ENCODE measurements at regions not wholly inside any gene's neighbourhood (a gene's known extent, or its start where the extent isn't known, plus 50 kb on each side); places are given as distances from the start of the nearest gene placed in this dataset.
A peak's percentile ranks its signal among the peaks of the same experiment; 100 is the strongest.
"Not testable (repeated sequence)": the region's sequence is repeated elsewhere in the genome, so short reads cannot be mapped to it uniquely, and the experiment has no call there.

DNA sequence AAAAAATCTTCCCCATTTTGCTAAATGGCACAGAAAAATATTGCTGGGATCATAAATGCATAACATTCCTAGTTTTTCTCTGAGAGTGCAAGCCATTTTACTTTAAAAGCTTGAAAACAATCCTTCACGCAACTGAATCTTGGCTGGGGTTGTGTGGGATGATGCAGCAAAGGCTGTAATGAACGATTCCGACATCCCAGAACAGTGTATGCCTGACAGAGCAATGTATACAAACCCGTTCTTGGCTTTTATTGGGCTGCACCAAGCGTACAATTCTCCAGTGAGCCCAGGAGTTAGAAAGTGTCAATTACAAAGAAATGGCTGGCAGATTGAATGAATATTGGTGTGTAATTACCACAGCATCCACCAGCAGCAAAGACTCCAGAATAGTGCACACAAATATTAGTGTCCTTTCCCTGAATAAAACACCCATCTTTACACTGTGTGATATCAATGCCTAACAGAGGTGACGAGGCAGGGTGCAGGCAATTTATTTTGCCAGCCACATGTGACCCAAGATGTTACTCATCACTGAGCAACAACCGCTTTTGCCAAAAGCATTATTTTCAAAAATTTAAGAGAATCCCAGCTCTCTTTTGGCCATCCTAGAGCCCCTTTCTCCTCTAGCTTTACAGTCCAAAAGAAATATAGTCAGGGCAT, 578.6 kb upstream of the CHAC2 start:
- no peak for DNase-seq

DNA sequence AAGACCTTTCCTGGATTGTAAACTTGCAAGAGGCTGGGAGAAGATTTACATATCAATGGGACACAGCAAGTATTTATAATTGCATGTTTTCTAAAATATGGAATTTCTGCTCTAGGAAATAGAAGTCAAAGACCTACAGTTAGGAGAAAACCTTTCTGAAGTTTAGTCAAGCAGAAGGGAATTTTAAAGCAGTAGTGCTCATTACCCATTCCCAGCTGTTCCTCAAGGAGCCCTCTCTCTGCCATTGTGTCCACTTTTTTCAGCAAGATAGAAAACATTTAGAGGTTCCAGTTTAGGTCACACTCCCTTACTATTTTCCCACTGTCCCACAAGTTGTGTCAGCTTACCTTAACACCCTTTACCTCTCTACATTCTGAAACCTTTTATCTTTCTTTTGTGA, 584.0 kb upstream of the CHAC2 start:
- DNase-seq, result no peak

DNA sequence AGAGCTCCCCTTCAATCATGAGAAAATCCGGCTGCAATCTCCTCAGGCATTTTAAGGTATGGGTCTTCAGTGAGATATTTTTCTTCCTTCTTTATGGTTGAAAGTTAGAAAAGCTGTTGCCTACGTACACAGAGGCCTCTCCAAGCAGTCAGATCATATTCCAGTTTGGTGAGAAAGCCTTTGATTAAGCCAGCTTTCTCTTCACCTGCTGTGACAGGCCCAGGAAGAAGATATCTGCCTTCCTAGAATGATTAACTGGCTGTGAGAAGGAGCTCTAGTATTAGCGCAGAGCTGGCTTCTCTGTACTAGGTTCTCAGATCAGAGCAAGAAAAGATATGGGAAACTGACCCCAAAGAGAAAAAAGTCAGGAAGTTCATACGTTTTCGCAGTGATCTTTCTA, 585.0 kb upstream of the CHAC2 start:
- DNase-seq, result no peak

DNA sequence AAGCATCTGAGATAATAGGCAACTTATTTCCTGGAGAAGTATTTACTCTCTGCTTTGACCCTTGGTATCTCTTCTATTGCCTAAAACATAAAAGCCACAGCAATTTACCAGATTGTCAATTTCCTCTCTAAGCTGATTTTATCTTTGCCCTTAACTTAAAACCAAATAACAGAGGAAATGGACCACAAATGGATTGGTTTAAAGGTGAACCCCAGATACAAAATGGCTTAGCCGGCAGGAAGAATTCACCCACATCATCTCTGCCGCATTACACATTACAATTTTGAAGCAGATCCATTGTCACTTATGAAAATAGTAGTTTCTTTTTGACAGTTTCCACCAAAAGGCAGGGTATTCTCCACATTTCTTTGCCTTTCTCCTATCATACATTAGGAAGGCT, 585.8 kb upstream of the CHAC2 start:
- no peak for DNase-seq

DNA sequence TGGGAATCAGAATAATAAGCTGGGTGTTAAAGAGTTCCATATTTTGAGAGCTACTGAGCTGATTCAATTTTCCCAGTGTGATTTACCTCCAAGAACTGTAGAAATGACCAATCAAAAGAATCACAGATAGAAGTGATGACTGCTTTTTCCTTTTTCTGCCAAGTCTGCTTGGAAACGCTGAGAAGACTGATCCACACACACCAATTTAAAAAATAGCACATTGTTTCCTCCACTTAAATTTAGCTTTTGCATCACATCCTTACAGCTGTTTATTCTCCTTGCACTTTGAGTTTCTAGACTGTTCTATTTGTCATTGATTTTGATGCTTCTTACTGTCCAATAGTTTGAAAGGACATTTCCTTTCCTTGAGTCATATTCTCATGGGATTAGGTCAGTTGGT, 590.3 kb upstream of the CHAC2 start:
- DNase-seq, result no peak

DNA sequence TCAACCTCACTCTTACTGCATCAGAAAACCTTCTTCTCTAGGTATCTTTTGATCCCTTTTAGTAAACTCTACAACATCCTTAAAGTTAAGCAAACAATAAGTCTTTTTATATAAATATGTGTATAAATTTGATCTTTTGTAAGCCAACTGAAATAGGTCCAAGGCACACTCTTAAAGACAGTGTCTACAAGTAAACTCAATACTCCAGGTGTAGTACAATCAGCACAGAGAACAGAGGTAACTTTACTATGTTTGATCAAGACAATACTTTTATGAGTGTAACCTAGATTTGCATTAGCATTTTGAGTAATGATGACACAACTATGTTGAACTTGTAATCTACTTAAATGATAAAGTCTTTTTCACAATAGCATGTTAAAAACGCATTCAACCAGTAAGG, 593.1 kb upstream of the CHAC2 start:
- DNase-seq, result no peak

DNA sequence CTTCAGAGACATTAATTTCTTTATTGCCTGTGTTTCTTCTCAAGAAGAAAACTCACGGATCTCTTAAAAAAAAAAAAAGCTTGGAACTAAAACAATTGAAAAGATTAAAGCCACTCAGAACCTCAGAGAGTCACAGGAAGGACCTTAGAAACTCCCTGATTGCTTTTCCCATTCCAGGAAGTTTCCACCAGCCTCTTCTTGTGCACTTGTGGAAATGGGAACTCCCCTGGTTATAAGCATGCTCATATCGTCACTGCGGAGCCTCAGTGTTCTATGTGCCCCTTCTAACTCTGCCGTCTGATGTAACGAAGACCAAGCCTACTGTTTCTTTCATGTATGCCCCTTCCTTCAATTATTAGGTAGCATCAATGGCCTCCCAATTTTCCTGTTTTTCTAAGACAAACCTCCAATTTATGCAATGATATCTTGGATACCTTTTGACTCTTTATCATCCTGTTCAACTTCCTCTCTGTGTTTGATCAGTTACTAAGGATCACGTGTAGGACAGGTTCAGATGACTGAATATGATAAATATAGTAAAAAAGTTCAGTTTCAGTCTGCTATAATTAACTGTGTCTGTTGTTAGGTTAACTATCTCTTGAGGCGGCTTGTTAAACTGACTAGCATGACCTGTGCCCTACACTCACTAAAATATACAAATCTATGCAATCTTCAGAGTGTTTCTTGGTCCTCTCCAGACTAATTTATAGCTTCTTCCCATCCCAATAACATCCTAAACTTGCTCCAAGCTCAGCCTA, 593.7 kb upstream of the CHAC2 start:
- no peak for DNase-seq

DNA sequence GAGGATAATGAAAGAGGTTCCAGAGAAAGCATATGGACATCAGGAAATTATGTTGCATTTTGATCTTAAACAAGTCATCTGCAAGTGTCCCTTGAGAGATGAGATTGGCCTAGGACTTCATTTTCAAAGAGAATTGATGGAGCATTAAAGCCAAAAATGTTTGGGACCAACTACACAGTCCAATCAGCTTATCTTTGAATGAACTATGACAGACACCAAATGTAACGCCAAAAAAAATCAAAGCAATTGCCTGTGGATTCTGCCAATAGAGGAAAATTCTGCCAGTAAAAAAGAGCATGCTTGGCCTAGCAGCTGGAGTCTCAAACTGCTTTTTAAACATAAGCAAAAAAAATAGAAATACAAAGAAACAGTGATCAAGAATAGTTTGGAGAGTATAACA, 594.5 kb upstream of the CHAC2 start:
- DNase-seq, result no peak

DNA sequence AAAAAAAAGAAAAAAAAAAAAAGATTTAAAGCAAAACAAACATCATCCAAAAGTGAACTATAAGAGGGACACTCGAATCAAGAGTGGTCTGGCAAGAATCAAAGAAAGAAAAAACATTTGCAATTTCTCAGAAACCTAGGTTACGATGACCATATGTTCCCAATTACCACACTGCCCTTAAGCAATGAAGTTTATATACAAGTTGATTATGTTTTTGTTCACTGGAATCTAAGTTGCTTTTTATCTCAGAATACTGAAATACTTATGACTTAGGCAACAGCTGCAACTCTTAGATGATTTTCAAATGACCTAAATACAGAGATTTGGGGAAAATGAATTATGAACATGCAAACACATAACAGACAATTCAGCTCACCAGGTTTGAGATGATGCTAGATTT, 597.1 kb upstream of the CHAC2 start:
- DNase-seq, result no peak

DNA sequence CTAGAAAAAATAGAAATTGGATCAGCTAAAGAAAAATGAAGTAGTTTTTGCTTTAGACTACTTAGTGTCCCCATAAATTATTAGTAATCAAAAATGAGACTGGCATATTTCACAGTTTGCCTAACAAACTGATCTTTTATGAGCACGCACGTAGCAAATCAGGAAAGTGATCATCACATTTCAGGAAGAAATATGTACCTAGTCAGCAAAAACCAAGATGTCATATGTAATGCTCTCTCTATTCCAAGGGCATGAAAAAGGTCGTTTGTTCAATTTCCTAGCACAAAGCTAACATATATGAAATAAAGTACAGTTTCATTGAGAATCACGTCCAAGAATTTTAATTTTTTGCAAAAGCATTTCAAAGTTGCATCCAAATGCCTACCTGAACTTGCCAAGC, 600.4 kb upstream of the CHAC2 start:
- DNase-seq, result no peak

DNA sequence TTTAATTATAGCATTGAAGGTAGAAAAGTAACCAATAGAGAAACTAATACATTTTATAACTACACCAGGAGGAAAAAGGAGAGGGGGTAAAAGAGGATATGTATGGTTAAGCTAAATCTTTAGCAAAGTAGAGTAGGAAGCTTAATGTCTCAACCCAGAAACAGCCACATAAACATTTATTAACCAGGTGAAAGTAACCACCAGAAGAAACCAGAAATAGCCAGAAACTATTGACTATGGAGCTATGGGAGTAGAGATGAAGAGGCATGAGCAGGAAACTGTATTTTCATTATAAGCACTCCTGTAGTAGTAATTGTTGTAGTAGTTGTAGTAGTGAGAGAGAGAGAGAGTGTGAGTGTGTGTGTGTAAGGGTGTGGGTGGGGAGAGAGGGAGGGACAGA, 617.5 kb upstream of the CHAC2 start:
- DNase-seq, result no peak

DNA sequence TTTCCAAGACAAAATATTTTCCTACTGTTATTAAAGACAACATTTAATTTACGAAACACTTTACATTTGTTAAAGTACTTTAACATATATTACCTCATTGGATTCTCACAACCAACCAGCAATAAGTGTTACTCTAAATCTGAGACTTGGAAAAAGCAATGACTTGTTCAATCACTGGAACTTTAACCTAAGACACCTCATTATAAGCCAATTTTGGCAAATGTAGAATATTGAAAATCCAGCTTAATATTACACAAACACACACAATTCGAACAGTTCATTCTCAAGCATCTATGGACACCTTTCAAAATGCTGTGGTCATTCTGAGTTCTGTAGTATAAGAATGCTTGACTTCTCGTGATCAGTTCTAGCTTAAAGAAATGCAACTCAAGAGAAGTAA, 619.4 kb upstream of the CHAC2 start:
- no peak for DNase-seq

DNA sequence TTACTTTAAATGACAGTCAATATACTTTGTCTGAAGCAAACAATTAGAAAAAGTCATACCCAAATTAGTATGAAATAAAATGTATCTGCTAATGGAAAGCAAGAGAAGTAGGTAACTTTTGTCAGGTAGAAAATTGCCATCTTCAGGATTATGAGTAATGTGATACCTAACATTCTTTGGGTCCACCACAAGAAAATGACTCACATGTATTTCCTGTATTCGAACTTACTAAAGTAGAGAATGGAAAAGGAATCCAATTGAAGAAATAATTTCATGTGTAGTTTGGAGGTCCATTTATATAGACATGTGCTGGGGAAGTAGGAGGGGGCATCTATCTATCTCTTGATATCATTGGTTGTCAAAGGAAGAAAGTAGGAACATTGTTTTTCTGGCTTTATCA, 636.2 kb upstream of the CHAC2 start:
- DNase-seq, result peak; percentile 32

DNA sequence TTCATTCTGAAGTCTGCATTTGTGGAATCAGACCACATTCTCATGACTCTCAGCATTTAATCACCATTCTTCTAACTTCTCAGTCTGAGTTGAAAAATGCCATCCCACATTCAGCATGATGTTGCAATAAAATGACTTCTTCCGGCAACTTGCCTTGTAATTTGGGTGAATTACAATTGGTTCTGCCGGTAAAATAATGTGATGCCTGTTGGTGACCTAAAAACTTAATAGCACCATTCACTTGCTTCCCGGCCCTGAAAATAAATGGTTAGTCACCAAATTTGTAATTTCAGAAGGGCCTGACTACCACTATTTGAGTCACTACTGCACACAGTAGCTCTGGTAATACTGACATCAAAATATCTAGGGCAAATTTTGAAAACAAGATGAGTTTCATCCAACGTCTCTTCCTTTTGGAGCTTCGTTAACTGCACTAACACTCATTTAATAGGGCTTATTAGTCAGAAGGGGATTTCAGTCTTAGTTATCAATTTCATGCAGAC, 637.1 kb upstream of the CHAC2 start:
- peak; percentile 68 for DNase-seq

DNA sequence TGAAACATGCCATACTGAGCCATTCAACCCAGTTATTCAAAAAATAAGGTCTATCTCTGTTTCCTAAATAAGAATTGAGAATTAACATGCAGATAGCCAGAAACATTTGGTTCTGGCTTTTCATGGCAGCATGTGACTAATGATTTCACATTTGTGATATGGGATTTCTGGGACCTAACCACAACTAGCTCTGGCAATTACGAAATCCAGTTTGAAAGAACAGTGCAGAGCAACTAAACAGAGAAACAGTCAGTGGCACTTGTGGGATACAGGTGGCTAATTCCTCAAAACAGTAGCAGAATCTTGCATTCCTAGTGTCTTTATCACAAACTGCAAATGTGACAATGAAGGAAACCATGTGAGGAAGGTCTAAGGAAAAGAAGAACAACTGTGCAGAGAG, 637.8 kb upstream of the CHAC2 start:
- no peak for DNase-seq

DNA sequence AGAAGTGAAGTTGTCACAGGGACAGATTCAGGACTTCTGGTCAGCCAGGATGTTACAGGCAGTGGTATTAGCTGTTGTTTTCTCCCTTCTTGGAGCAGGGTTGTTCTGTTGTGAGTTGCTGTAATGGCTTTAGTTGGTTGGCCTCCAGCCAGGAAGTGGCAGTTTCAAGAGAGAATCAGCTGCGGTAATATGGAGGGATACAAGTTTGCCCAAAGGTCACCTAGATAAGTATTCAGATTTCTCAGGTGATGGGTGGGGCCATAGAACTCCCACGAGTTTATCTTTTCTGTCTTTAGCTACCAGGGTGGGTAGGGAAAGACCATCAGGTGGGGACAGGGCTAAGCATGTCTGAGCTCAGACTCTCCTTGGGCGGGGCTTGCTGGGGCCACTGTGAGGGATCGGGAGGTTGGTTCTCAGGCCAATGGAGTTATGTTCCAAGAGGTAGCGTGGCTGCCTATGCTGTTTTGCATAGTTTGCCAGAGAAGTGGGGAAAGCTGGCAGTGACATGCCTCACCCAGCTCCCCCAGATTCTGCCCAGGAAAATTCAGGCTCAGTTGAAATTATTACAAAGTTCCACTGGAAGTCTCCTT, 640.4 kb upstream of the CHAC2 start:
- no peak for DNase-seq

DNA sequence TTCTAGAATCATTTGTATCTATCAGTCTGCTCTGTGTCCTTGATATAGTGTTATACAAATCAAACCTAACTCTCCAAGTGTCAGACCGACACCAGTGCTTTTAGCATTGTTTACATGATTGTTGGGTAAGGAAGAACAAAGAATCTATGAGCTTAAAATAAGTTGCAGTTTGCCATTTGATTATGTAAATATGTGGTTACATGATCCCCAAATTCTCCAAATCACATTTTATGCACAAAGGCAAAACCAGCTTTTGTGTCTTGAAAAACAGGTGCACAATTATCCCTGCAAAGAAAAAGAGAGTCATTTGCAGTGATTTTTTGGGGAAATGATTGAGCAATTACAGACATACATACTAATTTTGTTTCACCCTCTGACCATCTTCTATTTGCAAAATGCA, 652.6 kb upstream of the CHAC2 start:
- DNase-seq, result no peak

DNA sequence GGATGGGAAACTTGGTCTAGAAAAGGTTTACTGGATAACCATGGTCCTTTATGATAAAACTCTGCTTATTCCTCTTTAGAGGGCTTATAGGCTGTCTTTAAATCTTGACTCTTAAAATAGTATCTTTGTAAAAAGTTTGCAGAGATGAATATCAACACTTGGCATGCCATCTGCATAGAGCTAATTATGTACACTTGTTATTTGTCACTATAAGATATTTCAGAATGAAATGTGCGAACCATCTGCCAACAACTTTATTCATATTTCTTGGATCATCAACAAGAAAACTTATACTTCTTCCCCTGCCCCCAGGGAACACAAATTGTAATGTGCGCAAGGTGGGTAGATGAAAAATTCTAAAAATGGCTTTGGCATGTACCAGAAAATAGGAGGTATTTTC, 653.0 kb upstream of the CHAC2 start:
- DNase-seq, result no peak

DNA sequence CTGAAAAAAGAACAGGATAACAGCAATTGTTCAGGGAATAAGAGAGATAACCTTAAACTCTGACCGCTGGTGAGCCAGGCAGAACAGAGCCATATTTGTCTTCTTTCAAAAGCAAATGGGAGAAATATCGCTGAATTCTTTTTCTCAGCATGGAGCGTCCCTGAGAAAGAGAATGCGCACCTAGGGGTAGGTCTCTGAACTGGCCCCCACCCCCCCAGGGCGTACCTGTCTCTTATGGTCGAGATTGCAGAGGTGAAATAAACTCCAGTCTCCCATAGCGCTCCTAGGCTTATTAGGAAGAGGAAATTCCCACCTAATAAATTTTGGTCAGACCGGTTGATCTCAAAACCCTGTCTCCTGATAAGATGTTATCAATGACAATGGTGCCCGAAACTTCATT, 655.2 kb upstream of the CHAC2 start:
- not testable (repeated sequence) for DNase-seq

DNA sequence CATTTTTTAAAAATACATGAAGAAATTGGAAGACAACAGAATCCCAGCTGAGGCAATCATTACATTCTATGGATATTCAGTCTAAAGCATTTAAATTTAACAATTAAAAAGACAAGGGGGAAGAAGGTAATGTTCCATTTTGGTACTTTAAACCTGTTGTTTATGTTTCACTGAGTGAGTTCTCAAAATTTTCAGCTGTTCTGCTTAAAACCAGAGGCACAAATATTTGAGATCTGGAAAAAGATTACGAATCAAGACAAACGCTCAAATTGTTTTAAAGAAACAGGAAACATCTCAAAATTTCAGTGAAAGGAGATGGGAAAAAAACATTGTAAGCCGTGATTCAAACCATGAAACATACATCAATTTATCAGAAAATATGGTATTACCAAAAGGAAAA, 656.2 kb upstream of the CHAC2 start:
- DNase-seq, result no peak

DNA sequence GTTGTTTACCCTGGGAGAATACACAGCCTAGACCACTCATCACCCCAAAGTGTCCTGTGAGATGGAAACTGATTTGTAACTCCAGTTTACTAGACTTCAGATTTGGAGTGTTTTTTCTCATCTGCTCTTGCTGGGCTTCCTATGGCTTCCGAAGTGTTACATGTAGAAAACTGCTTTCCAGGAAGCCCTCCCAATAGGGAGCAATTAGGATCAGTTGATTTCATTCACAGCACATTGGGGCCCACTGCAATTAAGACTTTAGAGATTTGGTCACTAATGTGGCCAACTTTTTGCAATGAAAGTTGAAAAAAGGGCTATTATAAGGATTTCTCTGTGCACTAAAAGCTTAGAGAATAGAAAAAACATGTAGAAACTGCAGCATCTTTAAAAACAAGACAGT, 656.6 kb upstream of the CHAC2 start:
- DNase-seq, result no peak

DNA sequence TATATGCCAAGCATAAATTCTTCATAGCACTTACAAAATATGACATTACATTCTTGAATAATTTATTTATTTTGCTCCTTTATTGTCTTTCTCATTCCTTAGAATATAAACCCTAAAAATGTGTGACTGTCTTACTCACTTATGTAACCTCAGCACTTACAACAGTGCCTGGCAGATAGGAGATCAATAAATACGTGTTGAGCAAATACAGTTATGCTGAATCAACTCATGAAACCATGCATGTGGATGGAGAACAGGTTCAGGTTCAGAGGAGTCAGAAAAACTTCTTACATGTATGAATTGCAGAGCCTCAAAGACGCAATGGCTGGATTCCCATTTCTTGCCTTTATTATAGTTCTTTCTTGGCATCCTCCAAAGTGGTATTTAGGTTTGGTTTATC, 659.4 kb upstream of the CHAC2 start:
- no peak for DNase-seq

DNA sequence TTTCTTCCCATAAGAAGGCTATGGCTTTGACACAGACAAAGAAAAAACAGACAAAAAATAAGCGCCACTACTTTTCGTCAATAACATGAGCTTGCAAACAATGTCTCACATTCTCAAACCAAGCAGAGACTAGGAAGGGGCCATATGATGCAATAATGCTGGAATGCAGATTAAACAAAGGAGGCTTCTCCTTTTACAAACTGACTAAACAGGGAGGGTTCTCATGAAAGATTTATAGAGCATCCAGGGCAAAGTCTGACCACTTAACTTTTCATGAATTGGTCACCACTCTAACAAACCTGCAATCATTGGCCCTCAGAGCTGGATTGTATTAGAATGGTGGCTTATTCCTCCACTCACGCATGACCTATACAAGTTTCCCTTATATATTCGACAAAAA, 663.3 kb upstream of the CHAC2 start:
- no peak for DNase-seq

DNA sequence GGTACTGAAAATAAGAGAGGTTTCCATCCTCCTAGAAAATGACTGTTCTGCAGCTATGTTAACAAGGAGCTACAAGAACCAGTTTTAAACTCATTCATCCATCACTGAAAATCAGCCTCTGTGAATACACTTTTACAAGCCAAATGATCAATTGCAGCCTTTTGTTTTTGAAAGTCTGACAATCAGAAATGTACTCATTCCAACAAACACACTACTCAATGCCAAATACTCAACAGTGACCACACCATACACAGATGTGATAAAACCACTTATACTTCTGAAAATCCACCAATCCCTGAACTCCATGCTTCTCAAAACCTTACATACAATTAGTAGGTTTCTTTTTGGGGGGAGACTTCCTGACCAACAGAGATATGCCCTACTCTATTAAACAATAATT, 663.9 kb upstream of the CHAC2 start:
- DNase-seq, result no peak

DNA sequence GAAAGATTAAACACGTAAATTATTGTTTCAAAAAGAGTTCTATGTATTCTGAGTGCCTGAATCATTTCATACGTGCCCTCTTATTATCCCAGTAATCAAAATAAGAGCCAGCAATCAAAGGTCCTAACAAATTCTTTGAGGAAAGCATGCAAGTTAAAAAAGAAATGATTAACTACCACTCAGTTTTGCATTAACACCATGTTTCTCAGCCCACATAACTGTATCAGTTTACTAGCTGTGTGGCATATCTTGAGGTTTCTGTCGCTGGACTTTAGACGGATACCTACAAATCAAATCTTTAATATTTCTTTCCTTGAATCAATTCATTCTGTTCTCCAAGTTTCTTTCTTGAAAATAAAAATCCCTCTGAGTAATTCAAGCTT, 668.9 kb upstream of the CHAC2 start:
- no peak for DNase-seq
